ENCODE measurements at regions not wholly inside any gene's neighbourhood (a gene's known extent, or its start where the extent isn't known, plus 50 kb on each side); places are given as distances from the start of the nearest gene placed in this dataset.

GRCh38 chr13:98632961-98633360, 56.1 kb upstream of the STK24 start:
- DNase-seq (ENCODE audit: low spot score), result peak; percentile 21

GRCh38 chr13:98629055-98629454, 52.1 kb upstream of the STK24 start:
- no peak for DNase-seq (ENCODE audit: low spot score)

All from umbilical cord (tissue), 1 donor.